ENCODE measurements at regions not wholly inside any gene's neighbourhood (a gene's known extent, or its start where the extent isn't known, plus 50 kb on each side); places are given as distances from the start of the nearest gene placed in this dataset.

DNA sequence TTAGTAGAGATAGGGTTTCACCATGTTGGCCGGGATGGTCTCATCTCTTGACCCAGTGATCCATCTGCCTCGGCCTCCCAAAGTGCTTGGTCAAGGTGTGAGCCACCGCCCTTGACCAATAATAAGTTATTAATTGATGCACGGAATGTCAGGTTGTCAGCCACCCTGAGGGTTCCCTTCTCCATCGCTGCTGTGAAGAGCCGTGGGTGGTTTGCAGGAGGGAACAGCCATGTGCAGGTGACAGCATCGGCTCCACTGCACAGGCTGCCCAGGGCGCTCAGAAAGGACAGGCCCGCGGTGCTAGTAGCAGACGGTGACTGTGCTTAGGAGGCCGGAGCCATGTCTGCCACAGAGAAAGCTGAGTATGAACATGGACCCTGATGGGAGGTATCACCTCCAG lies 814.0 kb downstream of the BRD1 start:
- DNase-seq (no peak), ATAC-seq (no peak)
- Mint-ChIP-seq H3K9me3 (no peaks in the 10 kb centered on the region), H3K4me1 (ENCODE audit: low read depth) (no peaks in the 10 kb centered on the region), H3K27me3 (ENCODE audit: low read depth) (peaks cover 5% of the 10 kb centered on the region), H3K36me3 (ENCODE audit: insufficient read depth) (no peaks in the 10 kb centered on the region), H3K4me3 (no peak overlapping the region)

DNA sequence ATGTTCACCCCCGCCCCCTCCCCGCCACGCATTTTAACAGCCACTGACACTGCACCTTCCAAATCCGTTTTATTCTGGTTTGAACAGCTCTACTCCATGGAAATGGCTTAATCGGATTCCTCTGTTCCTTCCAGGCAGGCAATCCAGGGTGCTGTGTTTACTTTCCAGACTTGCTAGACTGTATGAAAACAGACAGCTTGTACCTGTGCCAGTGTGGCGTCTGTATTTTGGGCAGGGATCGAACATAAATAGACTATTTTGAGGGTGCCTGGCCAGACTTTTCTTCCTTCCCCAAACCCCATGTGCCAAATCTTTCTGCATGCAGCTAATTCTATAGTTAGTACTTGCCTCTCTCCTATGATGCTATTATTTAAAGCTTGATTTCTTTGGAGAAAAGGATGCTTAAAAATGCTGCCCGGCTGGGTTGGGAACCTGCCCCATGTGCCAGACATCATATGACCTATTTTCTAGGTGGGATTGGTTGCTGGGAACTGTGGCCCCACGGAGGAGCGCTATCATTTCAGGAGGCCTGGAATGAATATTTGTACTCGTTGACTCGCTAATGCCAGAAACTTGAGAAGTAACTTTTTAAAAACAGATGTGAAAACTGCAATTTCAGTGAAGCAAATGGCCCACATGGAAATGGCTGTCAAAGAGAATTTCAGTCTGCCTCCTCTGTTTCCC lies 814.8 kb downstream of the BRD1 start:
- Mint-ChIP-seq H3K4me3 (no peak overlapping the region), H3K36me3 (ENCODE audit: insufficient read depth) (no peaks in the 10 kb centered on the region), H3K27me3 (ENCODE audit: low read depth) (peaks cover 5% of the 10 kb centered on the region), H3K9me3 (no peaks in the 10 kb centered on the region), H3K4me1 (ENCODE audit: low read depth) (no peaks in the 10 kb centered on the region)
- DNase-seq (no peak), ATAC-seq (no peak)

GRCh38 chr22:49011769-49012648 lies 815.7 kb downstream of the BRD1 start:
- no peak for ATAC-seq
- no peaks in the 10 kb centered on the region for H3K9me3 Mint-ChIP-seq
- no peaks in the 10 kb centered on the region for H3K36me3 Mint-ChIP-seq (ENCODE audit: insufficient read depth)
- no peak overlapping the region for H3K4me3 Mint-ChIP-seq
- DNase-seq: no peak
- peaks cover 5% of the 10 kb centered on the region for H3K27me3 Mint-ChIP-seq (ENCODE audit: low read depth)
- H3K4me1 Mint-ChIP-seq (ENCODE audit: low read depth): no peaks in the 10 kb centered on the region

DNA sequence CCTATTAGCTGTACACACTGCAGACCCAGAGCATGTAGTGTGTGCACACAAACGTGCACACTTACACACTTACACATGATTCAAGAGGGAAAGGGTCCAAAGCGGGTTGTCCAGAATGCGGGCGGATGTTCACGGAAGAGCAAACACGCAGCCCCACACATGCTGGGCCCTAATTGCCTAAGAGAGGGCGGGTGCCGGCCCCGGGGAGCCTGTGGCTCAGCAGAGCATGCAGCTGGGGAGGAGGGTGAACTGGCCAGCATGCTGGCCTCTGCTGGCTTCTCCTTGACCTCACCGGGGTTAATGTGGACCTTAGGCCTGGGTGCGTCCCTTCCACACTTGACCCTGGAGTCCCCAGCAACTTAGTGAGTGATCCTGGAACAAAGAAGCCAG lies 816.3 kb downstream of the BRD1 start:
- no peak for ATAC-seq
- H3K4me3 Mint-ChIP-seq: no peak overlapping the region

DNA sequence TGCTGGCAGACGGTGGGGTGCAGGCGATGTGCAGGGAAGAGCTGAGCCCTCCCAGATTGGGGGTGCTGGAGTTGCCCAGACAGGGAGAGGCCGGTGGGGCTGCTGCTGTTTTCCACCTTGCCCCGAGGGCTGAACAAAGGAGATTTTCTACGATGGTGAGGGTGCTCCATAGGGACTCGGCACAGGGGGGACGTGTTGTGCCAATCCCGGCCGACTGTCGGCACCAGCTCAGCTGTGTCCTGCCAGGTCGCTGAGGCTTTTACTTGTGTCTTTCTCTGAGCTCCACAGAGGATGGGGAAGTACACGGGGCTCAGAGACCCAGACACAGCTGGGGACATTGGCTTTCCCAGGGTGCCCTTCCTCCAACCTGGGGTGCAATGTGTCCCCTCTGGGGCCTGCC lies 816.8 kb downstream of the BRD1 start:
- ATAC-seq (no peak), DNase-seq (no peak)
- H3K9me3 Mint-ChIP-seq: no peaks in the 10 kb centered on the region
- H3K36me3 Mint-ChIP-seq (ENCODE audit: insufficient read depth): no peaks in the 10 kb centered on the region
- H3K4me1 Mint-ChIP-seq (ENCODE audit: low read depth): no peaks in the 10 kb centered on the region
- no peak overlapping the region for H3K4me3 Mint-ChIP-seq
- peaks cover 5% of the 10 kb centered on the region for H3K27me3 Mint-ChIP-seq (ENCODE audit: low read depth)

More for the DNA sequence above, 816.3 kb downstream of the BRD1 start:
- Mint-ChIP-seq H3K36me3 (ENCODE audit: insufficient read depth) (no peaks in the 10 kb centered on the region), H3K9me3 (no peaks in the 10 kb centered on the region), H3K4me1 (ENCODE audit: low read depth) (no peaks in the 10 kb centered on the region), H3K27me3 (ENCODE audit: low read depth) (peaks cover 5% of the 10 kb centered on the region)
- no peak for DNase-seq

DNA sequence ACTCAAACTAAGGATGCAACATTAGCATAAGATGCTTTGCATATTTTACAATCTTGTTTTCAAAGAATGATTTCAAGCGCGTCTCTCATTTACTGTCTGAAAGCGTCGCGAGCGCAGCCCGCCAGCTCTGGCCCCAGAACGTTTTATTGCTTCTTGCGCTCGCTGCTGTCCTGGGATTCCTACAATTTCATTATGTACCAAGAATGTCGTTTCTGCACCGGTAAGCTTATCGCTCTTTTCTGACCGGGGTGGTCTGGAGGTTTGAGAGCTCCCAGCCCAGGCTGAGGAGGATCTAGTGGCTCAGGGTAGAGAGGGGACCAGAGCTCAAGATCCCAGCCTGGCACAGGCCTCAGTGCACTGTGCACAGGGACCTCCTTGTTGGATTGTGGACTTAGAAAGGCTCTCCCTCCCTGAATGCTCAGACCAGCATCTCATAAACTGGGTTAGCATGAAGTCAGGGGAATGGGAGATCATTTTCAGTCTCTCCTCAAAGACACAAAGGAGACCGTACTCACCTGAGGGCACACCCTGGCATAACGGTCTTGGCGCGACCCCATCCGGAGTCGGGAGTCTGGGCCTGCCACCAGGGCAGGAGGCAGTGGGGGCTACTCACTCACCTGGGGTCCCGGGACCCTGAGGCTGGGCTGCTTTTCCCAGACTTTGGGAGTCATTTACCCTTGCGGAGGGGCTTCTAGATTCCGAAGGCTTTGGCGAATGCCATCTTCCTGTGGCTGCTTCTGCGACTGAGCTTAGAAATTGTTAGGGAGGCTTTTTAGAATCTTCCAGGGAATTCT lies 817.4 kb downstream of the BRD1 start:
- ATAC-seq (no peak), DNase-seq (no peak)
- Mint-ChIP-seq H3K36me3 (ENCODE audit: insufficient read depth) (no peaks in the 10 kb centered on the region), H3K27me3 (ENCODE audit: low read depth) (peaks cover 4% of the 10 kb centered on the region), H3K4me3 (no peak overlapping the region), H3K4me1 (ENCODE audit: low read depth) (no peaks in the 10 kb centered on the region), H3K9me3 (no peaks in the 10 kb centered on the region)

- peaks cover 2% of the 10 kb centered on the region for H3K27me3 Mint-ChIP-seq (ENCODE audit: low read depth)
- H3K9me3 Mint-ChIP-seq: no peaks in the 10 kb centered on the region
- no peak for ATAC-seq
- H3K4me3 Mint-ChIP-seq: no peak overlapping the region
- H3K36me3 Mint-ChIP-seq (ENCODE audit: insufficient read depth): no peaks in the 10 kb centered on the region
- H3K4me1 Mint-ChIP-seq (ENCODE audit: low read depth): no peaks in the 10 kb centered on the region
- DNase-seq: no peak
Observed at GRCh38 chr22:49009359-49010063, 818.2 kb downstream of the BRD1 start.

- Mint-ChIP-seq H3K4me3 (no peak overlapping the region), H3K36me3 (ENCODE audit: insufficient read depth) (no peaks in the 10 kb centered on the region), H3K9me3 (no peaks in the 10 kb centered on the region), H3K4me1 (ENCODE audit: low read depth) (no peaks in the 10 kb centered on the region), H3K27me3 (ENCODE audit: low read depth) (peaks cover 2% of the 10 kb centered on the region)
- DNase-seq: no peak
- ATAC-seq: no peak
Observed at GRCh38 chr22:49008682-49009235, 818.9 kb downstream of the BRD1 start.

DNA sequence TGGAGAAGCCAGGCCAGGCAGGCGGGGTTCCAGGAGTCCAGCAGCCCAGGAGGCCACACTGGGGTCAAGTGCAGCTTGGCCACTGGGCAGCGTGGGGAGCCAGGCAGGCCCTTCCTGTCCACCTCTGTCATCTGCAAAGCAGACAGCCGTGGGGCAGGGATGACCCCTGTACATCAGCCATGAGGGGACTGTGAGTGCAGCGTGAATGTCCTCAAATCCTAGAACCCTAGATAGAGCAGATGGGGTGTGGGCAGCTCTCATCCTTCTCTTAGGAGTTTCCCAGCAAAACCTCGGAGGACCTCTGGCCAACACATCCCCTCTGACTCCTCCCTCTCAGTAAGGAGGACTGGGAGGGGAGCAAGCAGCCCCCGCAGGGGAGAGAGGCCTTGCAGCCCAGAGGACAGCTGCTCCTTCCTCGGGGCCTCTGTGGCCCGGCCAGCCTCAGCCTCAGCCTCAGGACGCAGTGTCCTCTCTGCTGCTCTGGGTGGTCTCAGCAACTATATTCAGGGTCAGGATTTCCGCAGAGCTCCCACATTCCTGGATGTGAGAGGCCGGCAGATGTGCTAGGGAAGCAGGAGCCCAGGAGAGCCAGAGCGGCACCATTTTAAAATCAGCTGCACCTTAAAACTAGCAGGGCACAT lies 820.5 kb downstream of the BRD1 start:
- H3K27me3 Mint-ChIP-seq (ENCODE audit: low read depth): no peaks in the 10 kb centered on the region
- H3K4me1 Mint-ChIP-seq (ENCODE audit: low read depth): no peaks in the 10 kb centered on the region
- DNase-seq (no peak), ATAC-seq (no peak)
- H3K4me3 Mint-ChIP-seq: no peak overlapping the region
- no peaks in the 10 kb centered on the region for H3K36me3 Mint-ChIP-seq (ENCODE audit: insufficient read depth)
- H3K9me3 Mint-ChIP-seq: no peaks in the 10 kb centered on the region

GRCh38 chr22:49006207-49007012 lies 821.3 kb downstream of the BRD1 start:
- no peaks in the 10 kb centered on the region for H3K36me3 Mint-ChIP-seq (ENCODE audit: insufficient read depth)
- no peak for ATAC-seq
- DNase-seq: no peak
- H3K9me3 Mint-ChIP-seq: peaks cover 6% of the 10 kb centered on the region
- H3K27me3 Mint-ChIP-seq (ENCODE audit: low read depth): no peaks in the 10 kb centered on the region
- no peaks in the 10 kb centered on the region for H3K4me1 Mint-ChIP-seq (ENCODE audit: low read depth)
- H3K4me3 Mint-ChIP-seq: no peak overlapping the region

- no peaks in the 10 kb centered on the region for H3K36me3 Mint-ChIP-seq (ENCODE audit: insufficient read depth)
- H3K27me3 Mint-ChIP-seq (ENCODE audit: low read depth): no peaks in the 10 kb centered on the region
- no peak for DNase-seq
Observed at GRCh38 chr22:49005557-49005956, 822.1 kb downstream of the BRD1 start.

GRCh38 chr22:49004484-49005399 lies 822.9 kb downstream of the BRD1 start:
- ATAC-seq: no peak
- H3K4me3 Mint-ChIP-seq: no peak overlapping the region
- H3K36me3 Mint-ChIP-seq (ENCODE audit: insufficient read depth): no peaks in the 10 kb centered on the region
- H3K27me3 Mint-ChIP-seq (ENCODE audit: low read depth): no peaks in the 10 kb centered on the region
- no peaks in the 10 kb centered on the region for H3K4me1 Mint-ChIP-seq (ENCODE audit: low read depth)
- no peak for DNase-seq
- H3K9me3 Mint-ChIP-seq: peaks cover 16% of the 10 kb centered on the region

More at GRCh38 chr22:49005557-49005956, 822.1 kb downstream of the BRD1 start:
- Mint-ChIP-seq H3K4me3 (no peak overlapping the region), H3K9me3 (peaks cover 12% of the 10 kb centered on the region), H3K4me1 (ENCODE audit: low read depth) (no peaks in the 10 kb centered on the region)
- ATAC-seq: no peak
